Uterus (tissue), 3 donors: ENCODE measurements at regions not wholly inside any gene's neighbourhood (a gene's known extent, or its start where the extent isn't known, plus 50 kb on each side); places are given as distances from the start of the nearest gene placed in this dataset.

ENCODE experiments used
- DNase-seq, 2 donors: peaks; one replicate each; pipeline ENCODE4 v3.0.0-alpha.2; 2019 to 2020
- H3K27ac ChIP-seq, 2 donors: fragments of 200-600 bp; sonication (generic); 1 replicate in 1 of 2; 2 replicates in 1 of 2; pipeline ENCODE4 v1.5.1; 2016 to 2018
- H3K27me3 ChIP-seq, 2 donors: fragments of 200-600 bp; sonication (generic); one replicate each; pipeline ENCODE4 v1.5.1; 2018 to 2019; ENCODE audit warnings: control low read depth in 1 of 2
- H3K36me3 ChIP-seq, 2 donors: fragments of 200-600 bp; sonication (generic); one replicate each; pipeline ENCODE4 v1.5.1; 2019; ENCODE audit warnings: control low read depth in 1 of 2
- H3K4me1 ChIP-seq, 2 donors: fragments of 200-600 bp; sonication (generic); one replicate each; pipeline ENCODE4 v1.5.1; 2018 to 2019; ENCODE audit warnings: control low read depth in 1 of 2
- H3K4me3 ChIP-seq, 2 donors: fragments of 200-600 bp; sonication (generic); 1 replicate in 1 of 2; 2 replicates in 1 of 2; pipeline ENCODE4 v1.5.1; 2018 to 2019; ENCODE audit warnings: mild to moderate bottlenecking in 1 of 2
- H3K9me3 ChIP-seq, 2 donors: fragments of 200-600 bp; sonication (generic); one replicate each; pipeline ENCODE4 v1.5.1; 2019; ENCODE audit warnings: control low read depth in 1 of 2
- POLR2A ChIP-seq, 2 donors: fragments of 450-650 bp; IDR thresholded peaks; one replicate each; pipeline ENCODE4 v1.6.1; 2016; ENCODE audit warnings: antibody characterized with exemption in 2 of 2, mild to moderate bottlenecking in 1 of 2, moderate library complexity in 1 of 2
- intact Hi-C: fragments of 100-400 bp; cut with DNase I; formaldehyde crosslinking; loops from one replicate; pipeline ENCODE4 v1.15.1; 2023; ENCODE audit warnings: low total_unique reads
- TF ChIP-seq, protein P1 (sequence below), 4 experiments: fragments of 200-600 bp in 2 of 4; fragments of 450-650 bp in 2 of 4; sonication (generic) in 2 of 4; IDR thresholded peaks; one replicate each; pipeline ENCODE4 v1.5.1; 2016 to 2019; ENCODE audit warnings: antibody characterized with exemption in 4 of 4, mild to moderate bottlenecking in 2 of 4, moderate library complexity in 1 of 4
- donor health status: DM: yes; HTN: yes; CAD: no.

- no peak for TF ChIP-seq POLR2A (IDR thresholded peaks at IDR 0.05)
- TF ChIP-seq, protein P1, sequence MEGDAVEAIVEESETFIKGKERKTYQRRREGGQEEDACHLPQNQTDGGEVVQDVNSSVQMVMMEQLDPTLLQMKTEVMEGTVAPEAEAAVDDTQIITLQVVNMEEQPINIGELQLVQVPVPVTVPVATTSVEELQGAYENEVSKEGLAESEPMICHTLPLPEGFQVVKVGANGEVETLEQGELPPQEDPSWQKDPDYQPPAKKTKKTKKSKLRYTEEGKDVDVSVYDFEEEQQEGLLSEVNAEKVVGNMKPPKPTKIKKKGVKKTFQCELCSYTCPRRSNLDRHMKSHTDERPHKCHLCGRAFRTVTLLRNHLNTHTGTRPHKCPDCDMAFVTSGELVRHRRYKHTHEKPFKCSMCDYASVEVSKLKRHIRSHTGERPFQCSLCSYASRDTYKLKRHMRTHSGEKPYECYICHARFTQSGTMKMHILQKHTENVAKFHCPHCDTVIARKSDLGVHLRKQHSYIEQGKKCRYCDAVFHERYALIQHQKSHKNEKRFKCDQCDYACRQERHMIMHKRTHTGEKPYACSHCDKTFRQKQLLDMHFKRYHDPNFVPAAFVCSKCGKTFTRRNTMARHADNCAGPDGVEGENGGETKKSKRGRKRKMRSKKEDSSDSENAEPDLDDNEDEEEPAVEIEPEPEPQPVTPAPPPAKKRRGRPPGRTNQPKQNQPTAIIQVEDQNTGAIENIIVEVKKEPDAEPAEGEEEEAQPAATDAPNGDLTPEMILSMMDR (IDR thresholded peaks at IDR 0.05): no peak
- H3K27me3 ChIP-seq: no peaks in the 10 kb centered on the region
- H3K9me3 ChIP-seq: no peaks in the 10 kb centered on the region
- H3K27ac ChIP-seq: no peak overlapping the region
- intact Hi-C loops: no loop called here
- H3K4me3 ChIP-seq: no peak overlapping the region
- DNase-seq: no peak
- no peaks in the 10 kb centered on the region for H3K4me1 ChIP-seq
- H3K36me3 ChIP-seq: no peaks in the 10 kb centered on the region
Observed at GRCh38 chr1:36733748-36734147, 251.0 kb upstream of the CSF3R start.

GRCh38 chr1:36732015-36732356 is 249.3 kb upstream of the CSF3R start:
- Histone ChIP-seq H3K4me3 (no peak overlapping the region), H3K4me1 (no peaks in the 10 kb centered on the region), H3K36me3 (no peaks in the 10 kb centered on the region), H3K27me3 (no peaks in the 10 kb centered on the region), H3K27ac (no peak overlapping the region), H3K9me3 (no peaks in the 10 kb centered on the region)
- no peak for DNase-seq
- no peak for TF ChIP-seq POLR2A (IDR thresholded peaks at IDR 0.05)
- TF ChIP-seq, protein P1 (IDR thresholded peaks at IDR 0.05): no peak
- intact Hi-C loops: no loop called here

- DNase-seq: no peak
- Histone ChIP-seq H3K4me1 (no peaks in the 10 kb centered on the region), H3K36me3 (no peaks in the 10 kb centered on the region), H3K27ac (no peak overlapping the region), H3K9me3 (no peaks in the 10 kb centered on the region), H3K27me3 (no peaks in the 10 kb centered on the region), H3K4me3 (no peak overlapping the region)
- intact Hi-C loops: no loop called here
- TF ChIP-seq, protein P1 (IDR thresholded peaks at IDR 0.05): no peak
- no peak for TF ChIP-seq POLR2A (IDR thresholded peaks at IDR 0.05)
Observed at GRCh38 chr1:36731226-36732014, 248.7 kb upstream of the CSF3R start.

- intact Hi-C loops: no loop called here
- no peak for TF ChIP-seq POLR2A (IDR thresholded peaks at IDR 0.05)
- TF ChIP-seq, protein P1 (IDR thresholded peaks at IDR 0.05): no peak
- Histone ChIP-seq H3K27ac (no peak overlapping the region), H3K4me3 (no peak overlapping the region), H3K36me3 (no peaks in the 10 kb centered on the region), H3K4me1 (no peaks in the 10 kb centered on the region), H3K27me3 (no peaks in the 10 kb centered on the region), H3K9me3 (no peaks in the 10 kb centered on the region)
- DNase-seq: no peak
Observed at GRCh38 chr1:36730599-36730998, 247.9 kb upstream of the CSF3R start.

GRCh38 chr1:36729716-36730510 is 247.2 kb upstream of the CSF3R start:
- no peaks in the 10 kb centered on the region for H3K9me3 ChIP-seq
- no peaks in the 10 kb centered on the region for H3K4me1 ChIP-seq
- no peak for TF ChIP-seq POLR2A (IDR thresholded peaks at IDR 0.05)
- H3K4me3 ChIP-seq: no peak overlapping the region
- no peak overlapping the region for H3K27ac ChIP-seq
- intact Hi-C loops: no loop called here
- no peaks in the 10 kb centered on the region for H3K36me3 ChIP-seq
- DNase-seq: no peak
- no peaks in the 10 kb centered on the region for H3K27me3 ChIP-seq
